NCI-H146 treated with DMSO at 0.1 percent for 48 hours (cell line): ENCODE measurements at regions not wholly inside any gene's neighbourhood (a gene's known extent, or its start where the extent isn't known, plus 50 kb on each side); places are given as distances from the start of the nearest gene placed in this dataset.

Experiments used
- DNase-seq: peaks from one replicate; lab custom pipeline; 2025; ENCODE audit not compliant: unreplicated experiment; lab: John Stamatoyannopoulos, UW

DNA sequence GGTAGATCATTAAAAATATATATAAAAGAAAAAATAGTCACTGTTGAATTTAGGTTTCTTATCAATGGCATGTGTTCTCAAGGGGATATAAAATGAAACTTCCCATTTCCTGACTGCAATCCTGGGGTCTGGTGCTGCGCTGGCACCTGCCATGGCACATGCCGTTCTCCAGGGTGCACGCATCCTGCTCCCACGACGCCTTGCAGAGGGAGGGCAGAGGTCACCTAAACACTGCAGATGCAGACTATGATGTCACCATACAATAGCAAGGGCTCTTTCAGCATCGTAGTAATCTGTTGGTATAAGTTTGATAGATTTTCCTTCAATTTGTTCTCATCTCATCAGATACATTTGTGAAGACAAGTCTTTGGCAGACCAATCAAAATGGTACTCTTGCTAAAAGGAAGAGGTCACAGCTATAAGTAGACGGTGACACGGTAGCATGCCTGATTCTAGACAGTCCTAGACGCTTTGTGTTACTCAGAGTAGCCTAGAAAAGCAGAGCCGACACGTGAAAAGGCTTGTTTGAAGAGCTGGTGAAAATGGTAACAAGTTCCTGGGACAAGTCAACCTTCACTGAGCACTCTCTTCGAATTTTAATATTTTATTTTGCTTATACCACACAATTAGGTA is 761.4 kb downstream of the DCDC2C start:
- no peak for DNase-seq

DNA sequence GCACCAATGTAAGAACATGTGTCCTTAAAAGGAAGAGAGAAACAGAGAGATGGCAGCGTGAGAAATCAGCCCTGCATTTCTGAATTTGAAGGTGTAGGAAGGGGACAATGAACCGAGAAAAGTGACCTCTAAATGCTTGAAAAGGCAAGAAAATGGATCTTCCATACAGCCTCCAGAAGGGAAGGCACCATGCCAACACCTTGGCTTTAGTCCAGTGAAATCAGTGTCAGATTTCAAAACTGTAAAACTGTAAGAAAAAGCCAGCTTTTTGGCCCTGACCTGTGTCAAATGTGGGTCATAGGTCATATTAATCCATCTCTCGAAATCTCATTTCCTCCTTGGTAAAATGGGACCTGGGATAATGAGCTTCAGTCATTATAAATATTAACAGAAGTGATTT is 762.3 kb downstream of the DCDC2C start:
- DNase-seq, result no peak

DNA sequence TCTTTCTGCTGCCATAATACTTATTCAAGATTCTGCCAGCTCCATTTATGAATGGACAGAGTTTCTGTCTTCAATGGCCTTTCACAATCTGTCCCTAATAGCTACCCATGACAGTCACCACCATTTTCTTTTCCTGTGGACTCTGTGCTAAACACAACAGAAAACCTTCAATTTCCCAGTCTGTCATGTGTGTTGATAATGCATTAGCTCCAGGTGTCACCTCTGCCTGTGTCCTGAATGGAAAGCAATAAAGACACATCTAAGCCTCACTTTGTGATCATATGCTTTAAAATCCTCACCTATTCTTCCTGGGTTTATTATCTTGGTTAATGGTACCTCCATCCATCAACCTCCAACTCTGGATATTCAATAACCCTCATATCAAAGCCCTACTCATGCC is 772.2 kb downstream of the DCDC2C start:
- DNase-seq, result no peak

DNA sequence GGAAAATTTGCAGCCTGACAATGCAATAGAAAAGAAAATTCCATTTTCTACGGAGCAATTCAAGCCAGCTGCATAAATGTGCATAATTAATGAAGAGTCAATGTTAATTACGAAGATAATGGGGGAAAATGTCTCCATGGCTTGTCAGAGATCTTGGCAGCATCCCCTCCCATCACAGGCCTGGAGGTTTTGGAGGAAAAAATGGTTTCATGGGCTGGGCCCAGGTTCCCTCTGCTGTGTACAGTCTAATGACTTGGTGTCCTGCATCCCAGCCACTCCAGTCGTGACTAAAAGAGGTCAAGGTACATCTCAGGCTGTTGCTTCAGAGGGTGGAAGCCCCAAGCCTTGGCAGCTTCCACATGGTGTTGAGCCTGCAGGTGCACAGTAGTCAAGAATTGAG is 779.7 kb downstream of the DCDC2C start:
- DNase-seq, result no peak

DNA sequence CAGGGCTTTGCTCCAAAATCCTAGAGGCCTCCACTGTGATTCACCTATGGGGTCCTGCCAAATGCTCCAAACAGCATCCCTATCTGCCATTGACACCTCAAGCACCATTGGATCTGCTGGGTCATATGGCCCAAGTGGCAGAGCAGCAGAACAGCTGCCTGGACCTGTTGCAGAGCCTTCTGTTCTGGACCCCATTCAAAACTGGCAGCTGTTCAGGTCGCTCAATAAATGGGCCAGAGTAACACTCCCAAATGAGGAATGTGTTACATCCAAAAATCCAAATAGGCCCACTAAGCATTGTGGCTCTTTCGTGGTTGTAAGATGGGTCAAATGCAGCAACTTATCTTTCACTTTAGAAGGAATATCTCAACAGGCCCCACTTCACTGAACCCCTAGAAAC is 783.6 kb downstream of the DCDC2C start:
- DNase-seq, result no peak

DNA sequence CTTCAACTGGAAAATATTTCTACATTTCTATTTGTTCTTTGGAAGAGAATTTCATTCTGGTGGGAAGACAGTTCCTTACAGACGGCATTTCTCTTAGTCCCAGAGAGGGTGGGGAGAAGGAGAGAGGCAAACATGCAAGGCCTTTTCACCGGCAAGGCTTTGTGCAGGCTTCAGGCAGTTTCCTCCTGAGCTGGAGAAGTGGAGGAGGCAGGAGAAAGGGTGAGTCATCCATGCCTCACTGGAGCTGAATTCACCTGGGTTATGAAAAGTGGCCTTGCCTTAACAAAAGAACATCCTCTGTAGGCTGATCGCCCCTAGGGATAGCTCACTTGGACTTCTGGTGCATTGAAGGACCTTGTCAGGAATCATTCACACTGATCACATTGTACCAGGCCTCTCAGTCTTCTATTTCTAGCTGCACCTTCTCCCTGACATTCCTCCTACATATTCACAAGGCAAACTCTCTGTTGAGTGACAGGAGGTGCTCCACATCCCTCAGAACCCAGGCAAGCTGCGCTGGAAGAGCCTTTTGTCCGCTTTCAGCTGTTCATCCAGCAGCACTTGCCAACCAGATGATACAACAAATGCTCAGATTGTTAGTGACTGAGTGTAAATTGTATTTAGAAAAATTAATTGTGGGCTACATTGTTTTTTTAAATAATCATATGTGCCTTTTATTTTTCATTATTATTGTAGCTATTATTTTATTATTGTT is 796.1 kb downstream of the DCDC2C start:
- DNase-seq, result no peak

DNA sequence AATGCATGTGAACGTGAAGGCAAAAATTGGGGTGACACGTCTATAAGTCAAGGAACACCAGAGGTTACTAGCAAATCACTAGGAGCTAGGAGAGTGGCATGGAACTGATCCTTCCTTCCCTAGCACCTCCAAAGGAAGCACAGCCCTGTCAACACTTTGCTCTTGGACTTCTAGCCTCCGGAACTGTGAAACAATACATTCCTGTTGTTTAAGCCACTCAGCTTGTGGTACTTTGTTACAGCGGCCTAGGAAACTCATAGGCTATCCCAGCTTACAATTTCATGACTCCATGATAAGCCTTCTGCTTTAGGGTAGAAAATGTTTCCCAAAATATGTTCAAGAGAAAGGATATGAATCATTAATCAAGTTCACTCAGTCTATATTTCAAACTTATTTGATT is 798.1 kb downstream of the DCDC2C start:
- DNase-seq, result no peak

DNA sequence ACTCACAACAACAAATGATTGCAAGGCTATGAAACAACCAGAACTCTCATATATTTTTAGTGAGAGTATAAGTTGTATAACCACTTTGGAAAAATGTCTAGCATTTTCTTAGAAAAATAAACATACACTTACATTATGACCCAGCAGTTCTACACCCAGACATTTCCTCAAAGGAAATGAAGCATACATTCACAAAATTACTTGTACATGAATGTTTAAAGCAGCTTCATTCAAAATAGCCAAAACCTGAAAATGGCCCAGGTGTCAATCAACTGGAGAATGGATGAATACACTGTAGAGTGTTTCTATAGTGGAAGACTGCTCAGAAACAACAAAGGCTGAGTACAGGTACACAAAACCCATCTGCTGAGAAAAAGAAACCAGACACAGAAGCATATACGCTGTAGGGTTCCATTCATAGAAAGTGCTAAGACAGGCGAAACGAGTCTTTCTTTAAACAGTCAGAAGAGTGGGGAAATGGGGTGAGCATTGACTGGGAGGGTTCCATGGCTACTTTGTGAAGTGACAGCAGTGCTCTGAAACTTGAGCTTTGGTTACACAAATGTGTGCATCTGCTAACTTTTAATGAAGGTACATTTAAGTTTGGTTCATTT is 799.0 kb downstream of the DCDC2C start:
- DNase-seq, result no peak

DNA sequence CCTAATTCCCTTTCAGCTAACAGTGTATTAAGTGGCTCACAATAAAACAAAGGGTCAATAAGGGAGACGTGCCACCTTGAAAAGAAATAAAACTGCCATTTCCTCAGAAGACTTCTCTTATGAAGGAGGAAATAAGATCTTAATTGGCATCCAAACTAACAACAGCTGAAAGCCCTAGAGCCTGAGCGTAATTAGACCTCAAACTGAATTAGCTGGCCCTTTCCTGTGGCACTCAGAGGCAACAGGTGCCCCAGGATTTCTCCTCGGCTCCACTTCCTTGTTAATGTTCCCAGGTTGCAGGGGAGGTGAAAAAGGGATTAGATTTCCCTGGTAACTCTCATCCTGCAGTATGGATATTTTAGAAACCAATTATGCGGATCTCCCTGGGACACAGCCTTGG is 804.3 kb downstream of the DCDC2C start:
- DNase-seq, result no peak

DNA sequence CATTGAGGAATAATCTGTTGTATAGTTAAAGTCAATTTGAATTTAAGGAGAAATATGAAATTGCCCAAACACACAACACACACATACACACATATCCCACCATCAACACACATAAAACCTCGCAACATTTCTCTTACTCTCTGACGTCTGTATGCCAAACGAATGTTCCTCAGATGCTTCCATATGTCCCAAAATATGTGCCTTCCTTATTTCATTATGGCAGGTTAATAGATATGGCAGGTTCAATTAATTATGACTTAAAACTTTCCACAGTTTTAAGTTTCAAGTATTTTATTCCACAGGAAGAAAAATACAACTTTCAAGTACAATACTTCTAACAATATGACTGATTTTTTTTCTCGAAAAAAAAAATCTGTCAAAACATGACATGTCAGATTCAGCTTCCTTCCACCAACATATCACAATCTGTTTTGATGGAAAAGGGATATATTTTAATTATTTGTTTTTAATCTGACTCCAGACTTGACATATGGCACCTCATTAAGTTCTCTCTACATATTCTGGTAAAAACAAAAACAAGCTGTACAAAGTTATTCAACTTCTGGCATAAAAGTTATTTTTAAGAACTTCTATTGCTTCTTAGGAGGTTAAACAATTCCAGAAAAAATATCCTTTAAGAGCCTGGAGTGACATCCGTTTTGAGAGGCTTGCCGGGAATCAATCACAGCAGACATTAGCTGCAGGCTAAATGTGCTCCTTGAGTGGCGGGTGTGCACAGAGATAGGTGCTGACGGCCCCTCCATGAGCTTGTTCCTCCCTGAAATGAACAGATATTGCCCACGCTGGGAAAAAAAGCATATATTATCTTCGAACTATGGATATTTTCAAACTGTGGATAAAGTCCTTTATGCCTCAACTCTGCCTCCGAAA is 812.7 kb downstream of the DCDC2C start:
- DNase-seq, result no peak

DNA sequence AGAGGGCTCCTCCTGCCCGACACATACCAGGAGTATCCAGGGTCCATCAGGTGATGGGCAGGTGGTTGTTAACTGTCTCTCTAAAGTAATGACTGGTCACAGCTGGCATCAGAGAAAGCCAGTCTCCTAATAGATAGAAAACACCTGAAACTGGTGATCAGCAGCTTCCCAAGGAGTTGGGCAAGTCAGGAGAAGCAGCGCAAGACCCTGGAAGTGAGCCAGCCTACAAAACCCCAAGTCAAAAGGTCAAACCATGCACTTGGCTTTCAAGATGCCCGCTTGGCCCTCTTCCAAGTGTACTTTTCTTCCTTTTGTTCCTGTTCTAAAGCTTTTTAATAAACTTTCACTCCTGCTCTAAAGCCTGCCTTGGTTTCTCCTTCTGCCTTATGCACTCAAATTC is 815.2 kb downstream of the DCDC2C start:
- DNase-seq, result no peak

DNA sequence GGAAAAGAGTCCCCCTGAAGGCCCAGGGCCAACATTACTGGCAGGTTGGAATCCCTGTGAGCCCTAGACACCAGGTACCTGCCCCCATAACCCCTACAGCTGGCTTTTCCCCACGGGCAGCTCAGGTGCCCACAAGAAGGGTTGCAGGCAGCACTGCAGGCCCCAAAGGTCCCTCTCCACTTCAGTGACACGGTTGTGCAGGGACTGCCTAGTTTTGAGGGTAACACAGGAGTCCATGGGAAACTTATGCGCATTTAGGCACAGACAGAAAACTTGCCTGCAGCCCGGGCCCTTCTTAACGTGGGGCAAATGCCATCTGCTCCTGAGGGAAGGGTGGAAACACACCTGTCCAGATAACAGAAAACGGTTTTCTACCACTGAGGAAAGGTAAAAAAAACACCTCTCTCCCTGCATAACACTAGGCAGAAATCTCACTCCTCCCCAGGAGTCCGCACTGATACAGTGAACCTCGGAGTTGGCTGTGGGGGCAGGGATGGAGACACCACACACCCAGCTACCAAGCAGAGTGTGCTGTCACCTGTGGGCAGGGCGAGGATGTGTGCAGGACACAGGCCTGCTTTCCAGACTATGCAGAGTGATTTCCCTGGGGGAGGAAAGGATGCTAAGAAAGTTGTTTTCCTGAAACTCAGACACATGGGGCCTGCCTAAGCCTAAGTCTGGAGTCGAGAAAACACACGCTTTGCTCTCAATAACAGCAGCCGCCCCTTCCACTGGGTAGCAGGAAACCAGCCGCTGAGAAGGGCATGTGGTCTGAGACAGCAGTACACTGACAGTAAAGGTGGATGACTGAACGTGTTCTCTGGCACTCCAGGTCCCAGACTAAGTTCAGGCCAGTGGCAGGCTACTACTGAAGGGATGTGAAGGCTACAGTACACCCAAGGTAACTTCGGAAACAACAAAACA is 819.4 kb downstream of the DCDC2C start:
- DNase-seq, result no peak

DNA sequence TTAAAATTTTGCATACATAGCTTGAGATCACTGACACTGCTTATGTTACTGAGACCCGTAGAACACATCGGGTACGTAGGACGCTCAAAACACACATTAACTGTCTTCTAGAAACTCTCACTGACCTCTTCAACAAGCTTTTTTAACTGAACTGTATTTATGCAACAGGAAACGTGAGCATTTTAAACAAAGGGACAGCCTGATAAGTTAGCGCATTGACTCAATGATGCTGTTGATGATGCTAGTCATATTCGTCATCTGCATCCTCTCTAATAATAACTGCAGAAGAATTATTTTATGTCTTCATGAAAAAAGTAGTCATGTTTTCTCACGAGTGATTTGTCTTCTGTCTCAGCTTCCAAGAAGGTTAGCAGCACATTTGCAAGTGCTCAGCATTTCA is 824.0 kb downstream of the DCDC2C start:
- no peak for DNase-seq

DNA sequence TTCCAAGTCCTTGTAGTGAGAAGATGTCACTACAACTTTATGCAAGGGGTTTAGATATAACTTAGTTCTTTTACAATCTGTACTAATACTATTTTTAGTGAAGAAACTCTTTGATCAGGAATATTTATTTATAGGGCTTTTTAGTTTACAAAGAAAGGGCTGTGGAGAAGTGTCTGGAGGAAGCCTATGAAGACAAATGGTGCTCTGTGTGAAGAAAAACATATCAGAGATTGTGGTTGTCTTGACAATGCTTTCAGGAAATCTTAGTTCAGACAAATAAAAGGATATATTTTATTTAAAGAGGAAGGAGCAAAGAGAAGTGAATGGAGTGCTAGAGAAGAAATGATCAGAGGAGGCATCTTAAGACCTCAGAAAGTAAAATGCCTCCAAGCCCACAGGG is 824.9 kb downstream of the DCDC2C start:
- DNase-seq, result no peak

DNA sequence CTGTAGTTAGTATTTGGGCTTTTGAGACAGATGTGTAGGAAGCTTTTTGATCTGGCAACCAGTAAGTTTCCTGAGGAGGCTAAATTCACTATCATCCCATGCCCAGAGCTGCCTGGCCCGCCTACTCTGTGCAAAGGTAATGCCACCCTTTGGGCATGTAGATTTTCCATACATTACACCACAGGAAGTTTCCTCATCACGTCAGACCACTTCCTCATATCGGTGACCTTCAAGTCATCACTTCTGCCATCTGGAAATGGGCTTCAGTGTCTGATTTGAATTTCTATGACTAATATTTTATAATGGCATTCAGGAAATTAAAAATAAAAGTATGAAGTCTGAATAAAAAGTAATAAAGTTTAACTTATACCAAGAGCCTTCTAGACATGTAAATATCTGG is 825.4 kb downstream of the DCDC2C start:
- no peak for DNase-seq

DNA sequence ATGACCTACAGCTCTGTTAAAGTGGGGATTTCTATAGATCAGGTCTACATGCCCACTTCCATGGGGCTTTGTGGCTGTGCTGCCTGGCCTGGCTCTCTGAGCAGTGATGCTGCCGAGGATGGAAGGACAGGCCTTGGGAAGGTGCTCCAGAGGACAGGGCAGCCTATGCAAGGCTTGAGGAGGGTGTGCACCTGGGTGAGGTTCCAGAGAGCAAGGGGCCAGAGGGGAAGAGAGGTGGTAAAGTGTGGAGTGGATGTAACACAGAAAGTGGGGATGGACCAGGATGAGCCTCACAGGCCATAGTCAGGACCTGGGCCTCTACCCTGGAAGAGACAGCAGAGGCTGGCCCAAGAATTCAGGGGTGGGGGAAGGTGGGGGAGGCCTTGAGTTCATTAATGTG is 826.4 kb downstream of the DCDC2C start:
- DNase-seq, result no peak

DNA sequence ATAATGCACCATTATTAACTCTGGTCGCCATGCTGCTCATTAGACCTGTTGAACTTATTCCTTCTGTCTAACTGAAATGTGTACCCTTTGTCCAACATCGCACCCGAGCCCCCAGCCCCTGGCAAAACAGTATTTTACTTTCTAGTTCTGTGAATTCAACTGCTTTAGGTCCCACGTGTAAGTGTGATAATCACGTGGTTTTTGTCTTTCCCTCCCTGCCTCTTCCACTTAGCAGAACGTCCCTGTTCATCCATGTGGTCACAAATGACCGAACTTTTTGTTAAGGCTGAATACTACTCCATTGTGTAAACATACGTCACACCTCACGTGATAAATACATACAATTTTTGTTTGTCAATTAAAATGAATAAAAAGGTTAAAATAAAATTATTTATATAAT is 826.9 kb downstream of the DCDC2C start:
- DNase-seq, result no peak

DNA sequence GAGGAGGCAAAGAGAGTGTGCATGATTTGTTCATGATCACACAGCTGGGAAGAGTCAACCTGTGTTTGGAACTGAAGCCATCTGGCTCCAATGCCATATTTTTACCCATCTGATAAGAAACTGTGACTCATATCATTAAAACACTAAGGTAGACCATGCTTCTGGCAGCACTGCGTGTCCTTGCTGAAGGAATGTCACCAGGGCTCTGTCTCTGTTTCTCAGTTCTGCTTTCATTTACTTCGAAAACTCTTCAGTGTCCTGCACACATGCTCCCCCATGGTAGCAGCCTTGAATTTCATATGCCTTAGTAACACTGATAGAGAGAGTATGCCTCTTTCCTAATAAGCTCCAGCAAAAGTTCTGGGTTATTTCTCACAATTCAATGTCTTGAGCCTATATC is 830.4 kb downstream of the DCDC2C start:
- DNase-seq, result no peak

DNA sequence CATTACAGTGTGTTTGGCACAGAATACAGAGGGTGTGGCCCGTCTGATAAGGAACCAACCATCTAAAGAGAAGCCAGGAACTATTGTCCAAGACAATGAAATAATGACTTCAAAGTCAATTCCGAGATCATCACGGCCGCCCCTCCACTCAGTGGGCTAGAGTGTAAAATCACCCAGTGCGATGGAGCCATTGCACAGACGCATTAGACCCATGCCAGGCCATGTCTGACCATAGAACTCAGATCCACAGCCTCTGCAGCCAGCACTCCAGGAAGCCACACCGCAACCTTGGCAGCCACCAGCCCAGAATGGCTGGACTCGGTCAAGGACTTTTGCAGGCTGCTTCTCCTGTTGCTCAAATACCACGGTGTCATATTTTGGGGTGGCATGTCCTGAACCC is 835.7 kb downstream of the DCDC2C start:
- peak; percentile 18 for DNase-seq

DNA sequence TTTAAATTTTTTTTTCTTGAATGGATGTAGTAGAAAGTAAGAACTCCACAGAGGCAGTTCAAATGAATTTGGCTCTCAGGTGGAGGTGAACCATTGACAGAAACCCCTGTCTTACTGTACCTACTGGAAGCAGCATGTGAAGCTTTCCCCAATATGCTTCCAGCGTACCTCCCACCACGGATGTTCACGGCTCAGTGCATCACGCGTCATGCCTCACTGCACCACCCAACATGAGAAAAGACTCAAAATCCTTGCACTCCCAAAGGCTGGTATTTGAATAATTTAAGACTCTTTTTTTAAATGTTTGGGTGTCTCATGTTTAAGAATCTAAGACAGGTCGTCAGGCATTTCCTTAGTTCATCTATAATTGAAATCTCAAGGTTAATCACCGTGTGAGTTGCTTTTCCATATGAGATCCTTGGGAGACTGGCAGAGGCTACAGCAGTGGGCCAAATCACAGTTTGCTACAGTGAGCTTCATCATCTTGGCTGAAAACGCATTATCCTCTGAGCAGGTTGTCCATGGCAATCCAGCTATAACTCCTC is 846.4 kb downstream of the DCDC2C start:
- no peak for DNase-seq
